ENCODE measurements at regions not wholly inside any gene's neighbourhood (a gene's known extent, or its start where the extent isn't known, plus 50 kb on each side); places are given as distances from the start of the nearest gene placed in this dataset.

DNA sequence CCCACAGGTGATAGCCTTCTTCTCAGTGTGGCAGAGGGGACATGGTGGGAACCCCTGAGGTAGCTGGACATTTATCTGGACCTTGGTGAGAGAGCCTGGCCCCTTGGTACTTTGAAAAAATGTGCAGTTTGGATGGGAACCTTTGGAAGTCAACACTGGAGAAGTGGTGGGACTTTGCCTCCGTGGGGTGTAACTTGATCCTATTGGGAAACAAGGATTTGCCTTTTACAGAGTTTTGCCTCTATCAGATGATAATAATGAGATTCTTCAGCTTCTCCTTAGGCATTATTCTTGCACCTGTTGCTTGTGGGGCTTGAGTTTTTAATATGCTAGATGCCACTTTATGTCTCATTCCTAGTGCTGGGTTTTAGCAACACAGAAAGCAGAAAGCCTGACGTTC is 99.0 kb downstream of the ERCC5 start:
- no peak for TF ChIP-seq EP300 (conservative IDR thresholded peaks at IDR 0.05; ENCODE audit: poor library complexity, severe bottlenecking)
- TF ChIP-seq CTCF (IDR thresholded peaks at IDR 0.05; ENCODE audit: poor library complexity, severe bottlenecking), result no peak
- TF ChIP-seq RAD21 (conservative IDR thresholded peaks at IDR 0.05), result no peak
- TF ChIP-seq EZH2 (IDR thresholded peaks at IDR 0.05; ENCODE audit: borderline replicate concordance, insufficient read depth, low read length, poor library complexity, severe bottlenecking), result no peak
- no peak for TF ChIP-seq POLR2AphosphoS5 (IDR thresholded peaks at IDR 0.05)
- no peak for TF ChIP-seq TAF1 (IDR thresholded peaks at IDR 0.05; ENCODE audit: low read depth)
- no peak for TF ChIP-seq REST (IDR thresholded peaks at IDR 0.05; ENCODE audit: borderline replicate concordance)
- no peak for TF ChIP-seq SMC3 (conservative IDR thresholded peaks at IDR 0.05; ENCODE audit: poor library complexity)
